ENCODE measurements at regions not wholly inside any gene's neighbourhood (a gene's known extent, or its start where the extent isn't known, plus 50 kb on each side); places are given as distances from the start of the nearest gene placed in this dataset.

DNA sequence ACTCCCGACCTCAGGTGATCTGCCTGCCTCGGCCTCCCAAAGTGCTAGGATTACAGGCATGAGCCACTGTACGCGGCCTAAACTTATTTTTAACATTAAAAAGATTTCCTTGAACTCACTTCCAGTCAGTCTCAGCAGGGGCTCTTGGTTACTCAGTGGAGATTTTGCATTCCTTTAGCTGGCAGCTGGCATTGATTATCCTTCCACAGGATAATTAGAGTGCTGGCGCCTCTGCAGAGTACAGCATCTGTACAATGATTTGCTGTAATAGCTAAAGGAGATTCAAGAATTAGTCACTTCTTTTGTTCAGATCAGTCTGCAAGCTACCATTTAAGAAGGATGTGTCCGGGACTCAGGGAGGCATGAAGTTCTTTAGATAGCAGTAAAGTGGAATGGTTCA lies 125.0 kb upstream of the NPY start:
- intact Hi-C loops (cut with micrococcal nuclease) (no loop called here), in situ Hi-C loops (cut with MboI; ENCODE audit: low sequenced_read_pairs) (no loop called here)

More for the DNA sequence above, 125.0 kb upstream of the NPY start:
- dilution Hi-C loops (cut with HindIII; ENCODE audit: low sequenced_read_pairs, unreplicated experiment), result no loop called here
- no peak overlapping the region for H4K8ac ChIP-seq (ENCODE audit: low read depth in 2 of 2, low read length in 2 of 2)
- no peak overlapping the region for H4K91ac ChIP-seq (ENCODE audit: insufficient read depth, low read depth, low read length)
- WGBS, 2 experiments (ENCODE audit: extremely low coverage in 2 of 2, insufficient read length in 1 of 2), result no CpG with 5 or more reads among the region's 6 CpGs
- H2AFZ ChIP-seq (replicated peaks; ENCODE audit: low read length, poor library complexity), result no peak overlapping the region
- H4K20me1 ChIP-seq (ENCODE audit: insufficient read depth, low read length), result no peaks in the 10 kb centered on the region
- no peaks in the 10 kb centered on the region for H3K27me3 ChIP-seq (ENCODE audit: control insufficient read depth, insufficient read depth, low read length)
- CTCF ChIA-PET, result interaction anchor here (1.2 kb wide), 1 partner anchor 26 kb away, joined by 3 read pairs; no protein-coding TSS in a partner anchor
- no peak overlapping the region for H3K56ac ChIP-seq (ENCODE audit: extremely low read depth, insufficient read depth, low read length)
- H3K9me1 ChIP-seq (ENCODE audit: insufficient read depth, low read length), result no peaks in the 10 kb centered on the region
- no peak overlapping the region for H2AK5ac ChIP-seq (ENCODE audit: low read depth, low read length)
- no peak overlapping the region for H3K9ac ChIP-seq (ENCODE audit: low read depth, low read length)
- H2AK9ac ChIP-seq (replicated peaks; ENCODE audit: low read depth, low read length, poor library complexity), result no peak overlapping the region
- no peak overlapping the region for H4K5ac ChIP-seq (ENCODE audit: low read depth, low read length)
- no peak for TF ChIP-seq FOS (IDR thresholded peaks at IDR 0.05; ENCODE audit: low read depth, low read length)
- no peak for TF ChIP-seq SMC3 (IDR thresholded peaks at IDR 0.05; ENCODE audit: low read depth, low read length)
- TF ChIP-seq, protein P1, sequence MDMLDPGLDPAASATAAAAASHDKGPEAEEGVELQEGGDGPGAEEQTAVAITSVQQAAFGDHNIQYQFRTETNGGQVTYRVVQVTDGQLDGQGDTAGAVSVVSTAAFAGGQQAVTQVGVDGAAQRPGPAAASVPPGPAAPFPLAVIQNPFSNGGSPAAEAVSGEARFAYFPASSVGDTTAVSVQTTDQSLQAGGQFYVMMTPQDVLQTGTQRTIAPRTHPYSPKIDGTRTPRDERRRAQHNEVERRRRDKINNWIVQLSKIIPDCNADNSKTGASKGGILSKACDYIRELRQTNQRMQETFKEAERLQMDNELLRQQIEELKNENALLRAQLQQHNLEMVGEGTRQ (IDR thresholded peaks at IDR 0.05; ENCODE audit: low read depth, low read length), result no peak
- TF ChIP-seq CHD1 (IDR thresholded peaks at IDR 0.05; ENCODE audit: low read depth, low read length), result no peak
- TF ChIP-seq MAFK (IDR thresholded peaks at IDR 0.05; ENCODE audit: low read depth, low read length), result no peak
- no peak for TF ChIP-seq MAZ (IDR thresholded peaks at IDR 0.05; ENCODE audit: borderline replicate concordance, low read depth, low read length)
- no peak for TF ChIP-seq POLR2A (IDR thresholded peaks at IDR 0.05; ENCODE audit: low read depth, low read length)
- no peak for TF ChIP-seq RFX5 (IDR thresholded peaks at IDR 0.05; ENCODE audit: low read depth, low read length)
- no peak for TF ChIP-seq MXI1 (IDR thresholded peaks at IDR 0.05; ENCODE audit: borderline replicate concordance, low read depth, low read length)
- TF ChIP-seq, protein P2, sequence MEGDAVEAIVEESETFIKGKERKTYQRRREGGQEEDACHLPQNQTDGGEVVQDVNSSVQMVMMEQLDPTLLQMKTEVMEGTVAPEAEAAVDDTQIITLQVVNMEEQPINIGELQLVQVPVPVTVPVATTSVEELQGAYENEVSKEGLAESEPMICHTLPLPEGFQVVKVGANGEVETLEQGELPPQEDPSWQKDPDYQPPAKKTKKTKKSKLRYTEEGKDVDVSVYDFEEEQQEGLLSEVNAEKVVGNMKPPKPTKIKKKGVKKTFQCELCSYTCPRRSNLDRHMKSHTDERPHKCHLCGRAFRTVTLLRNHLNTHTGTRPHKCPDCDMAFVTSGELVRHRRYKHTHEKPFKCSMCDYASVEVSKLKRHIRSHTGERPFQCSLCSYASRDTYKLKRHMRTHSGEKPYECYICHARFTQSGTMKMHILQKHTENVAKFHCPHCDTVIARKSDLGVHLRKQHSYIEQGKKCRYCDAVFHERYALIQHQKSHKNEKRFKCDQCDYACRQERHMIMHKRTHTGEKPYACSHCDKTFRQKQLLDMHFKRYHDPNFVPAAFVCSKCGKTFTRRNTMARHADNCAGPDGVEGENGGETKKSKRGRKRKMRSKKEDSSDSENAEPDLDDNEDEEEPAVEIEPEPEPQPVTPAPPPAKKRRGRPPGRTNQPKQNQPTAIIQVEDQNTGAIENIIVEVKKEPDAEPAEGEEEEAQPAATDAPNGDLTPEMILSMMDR (conservative IDR thresholded peaks at IDR 0.05; ENCODE audit: low read depth, low read length), result no peak
- no peak overlapping the region for H3K23ac ChIP-seq (ENCODE audit: low read depth, low read length)
- H2BK20ac ChIP-seq (ENCODE audit: low read depth, low read length), result no peak overlapping the region
- no peak overlapping the region for H3K4me3 ChIP-seq (ENCODE audit: insufficient read depth, low read depth, low read length)
- ATAC-seq (ENCODE audit: low read depth) (no peak), DNase-seq (no peak)
- no peak overlapping the region for H2BK5ac ChIP-seq (ENCODE audit: low read depth, low read length, poor library complexity, severe bottlenecking)
- no peak overlapping the region for H3K18ac ChIP-seq (ENCODE audit: low read depth, low read length)
- POLR2A ChIA-PET (ENCODE audit: unreplicated experiment), result no interaction called here
- no peaks in the 10 kb centered on the region for H3K9me3 ChIP-seq (ENCODE audit: control insufficient read depth, insufficient read depth, low read length)
- H3K14ac ChIP-seq (replicated peaks; ENCODE audit: low read depth, low read length), result no peak overlapping the region
- H3K27ac ChIP-seq (ENCODE audit: insufficient read depth, low read length), result no peak overlapping the region
- no peak overlapping the region for H3K4me2 ChIP-seq (ENCODE audit: low read depth, low read length)
- no peak overlapping the region for H3K4ac ChIP-seq (ENCODE audit: low read depth, low read length)
- no peak overlapping the region for H2BK120ac ChIP-seq (ENCODE audit: low read depth, low read length)
- no peak overlapping the region for H2BK15ac ChIP-seq (ENCODE audit: low read depth, low read length)
- H3K79me1 ChIP-seq (ENCODE audit: low read depth in 1 of 2, low read length in 2 of 2), result no peaks in the 10 kb centered on the region
- BruUV-seq (replicated peaks), result no TSS peak
- H3K4me1 ChIP-seq (ENCODE audit: control insufficient read depth, insufficient read depth, low read length), result no peaks in the 10 kb centered on the region
- no peaks in the 10 kb centered on the region for H3K36me3 ChIP-seq (ENCODE audit: control insufficient read depth, insufficient read depth, low read length)

Measured in IMR-90 (cell line).